Renal cortex interstitium (tissue), 11 donors: ENCODE measurements at regions not wholly inside any gene's neighbourhood (a gene's known extent, or its start where the extent isn't known, plus 50 kb on each side); places are given as distances from the start of the nearest gene placed in this dataset.

Experiments used
- DNase-seq, 11 donors: peaks; one replicate each; pipeline ENCODE4 v3.0.0-alpha.2; 2013; ENCODE audit warnings: low read depth in 9 of 11, low spot score in 4 of 11; ENCODE audit errors: extremely low read depth in 1 of 11

- no peak for DNase-seq
Measured at GRCh38 chr20:50391444-50392137, 118.6 kb upstream of the PTPN1 start.

- no peak for DNase-seq
Measured at GRCh38 chr20:50392138-50392866, 117.9 kb upstream of the PTPN1 start.

DNA sequence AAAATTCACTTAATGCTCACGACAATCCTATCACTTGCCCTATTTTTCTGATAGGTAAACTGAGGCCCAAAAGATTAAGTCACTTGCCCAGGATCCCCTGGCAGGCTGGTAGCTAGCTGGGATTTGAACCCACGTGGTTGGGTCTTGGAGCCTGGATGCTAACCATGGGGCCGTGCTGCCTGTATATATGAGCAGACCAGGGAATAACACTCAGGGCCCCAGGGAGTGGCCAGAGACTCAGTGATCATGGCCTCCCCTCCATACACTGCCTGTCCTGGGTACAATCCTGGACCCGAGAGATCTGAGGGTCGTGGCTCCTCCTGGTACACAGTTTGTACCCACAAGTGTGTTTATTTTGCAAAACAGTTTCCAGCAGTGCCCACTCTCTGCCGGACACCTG, 116.9 kb upstream of the PTPN1 start:
- DNase-seq: no peak

GRCh38 chr20:50393990-50394561, 116.1 kb upstream of the PTPN1 start:
- no peak for DNase-seq

DNA sequence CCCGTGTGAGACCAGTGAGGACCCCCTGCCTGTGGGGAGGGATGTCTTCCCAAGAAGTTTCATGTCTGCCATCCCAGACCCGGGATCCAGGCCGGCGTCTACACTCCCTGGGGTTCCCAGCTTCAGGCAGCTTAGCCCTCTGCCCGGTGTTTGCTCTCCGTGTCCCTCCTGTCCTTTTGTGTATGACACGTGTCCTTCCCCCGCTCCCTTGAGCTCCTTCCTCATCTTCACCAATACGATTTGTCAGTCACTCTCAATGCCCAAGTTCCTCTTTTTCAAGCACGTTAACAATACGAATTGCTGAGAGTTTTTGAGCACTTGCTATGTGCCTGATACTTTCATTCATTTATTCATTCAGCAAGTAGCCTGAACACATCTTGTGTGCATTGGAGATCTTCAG, 115.6 kb upstream of the PTPN1 start:
- DNase-seq: no peak

DNA sequence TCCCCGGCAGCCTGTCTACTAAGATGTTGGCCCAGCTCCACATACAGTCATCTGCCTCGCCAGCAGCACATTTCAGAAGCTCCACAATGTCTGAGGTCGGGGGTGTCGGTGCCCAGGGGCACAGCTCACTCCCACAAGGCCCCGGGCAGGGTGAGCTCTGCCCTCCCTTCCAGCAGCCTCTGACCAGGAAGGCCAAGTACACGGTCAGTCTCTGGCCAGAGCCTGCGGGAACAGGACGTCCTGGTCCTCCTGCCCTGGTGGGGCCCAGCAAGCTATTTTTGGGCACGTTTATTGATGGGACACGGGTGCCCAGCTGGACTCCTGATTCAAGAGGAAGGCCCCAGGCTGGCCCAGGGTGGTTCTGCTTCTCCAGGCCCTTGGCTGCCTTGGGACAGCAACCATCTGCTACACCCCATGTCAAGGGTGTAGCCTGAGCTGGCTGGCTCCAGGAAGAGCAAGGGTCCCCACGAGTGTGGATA, 114.9 kb upstream of the PTPN1 start:
- no peak for DNase-seq

DNA sequence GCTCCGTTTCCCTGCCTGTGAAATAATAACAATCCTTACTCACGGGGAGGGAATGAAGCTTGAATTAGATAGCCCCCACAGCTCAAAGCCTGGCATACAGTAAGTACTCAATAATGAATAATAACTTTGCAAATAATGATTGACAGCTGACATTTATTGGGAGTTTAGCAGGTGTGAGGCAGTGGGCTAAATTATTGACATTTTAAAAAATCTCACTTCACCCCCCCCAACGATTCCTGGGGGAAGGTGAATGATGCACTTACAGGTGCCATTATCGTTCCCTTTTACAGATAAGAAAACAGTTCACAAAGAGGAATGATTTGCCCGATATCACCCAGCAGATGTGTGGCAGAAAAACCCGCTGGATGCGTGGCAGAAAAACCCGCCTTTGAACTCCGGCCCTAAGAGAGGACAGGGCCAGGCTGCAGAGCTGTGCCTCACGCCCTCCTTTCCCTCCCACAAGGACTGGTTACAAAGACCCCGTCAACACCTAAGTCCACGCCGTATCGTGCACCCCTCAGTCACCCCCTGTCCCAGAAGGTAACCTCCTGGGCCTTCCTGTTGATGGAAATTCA, 114.2 kb upstream of the PTPN1 start:
- DNase-seq: no peak

DNA sequence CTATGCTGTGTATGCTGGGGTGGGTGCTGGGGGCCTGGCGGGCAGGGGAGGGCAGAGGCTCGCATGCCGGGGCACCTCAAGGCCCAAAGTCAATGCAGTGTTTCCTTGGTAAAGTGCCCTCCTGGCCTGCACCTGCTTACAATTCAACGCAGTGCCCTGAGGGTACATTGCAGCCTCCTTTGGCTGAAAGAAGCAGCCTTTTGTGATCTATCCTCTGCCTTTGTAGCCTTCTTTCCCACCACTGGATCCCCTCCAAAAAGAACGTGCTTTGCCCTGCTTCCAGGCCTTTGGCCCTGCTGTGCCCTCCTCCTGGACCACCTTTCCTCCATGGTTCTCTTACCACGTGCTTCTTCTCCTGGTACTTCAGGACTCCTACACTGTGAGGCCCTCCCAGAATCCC, 113.6 kb upstream of the PTPN1 start:
- DNase-seq: no peak

GRCh38 chr20:50397058-50397457, 113.1 kb upstream of the PTPN1 start:
- DNase-seq: no peak

DNA sequence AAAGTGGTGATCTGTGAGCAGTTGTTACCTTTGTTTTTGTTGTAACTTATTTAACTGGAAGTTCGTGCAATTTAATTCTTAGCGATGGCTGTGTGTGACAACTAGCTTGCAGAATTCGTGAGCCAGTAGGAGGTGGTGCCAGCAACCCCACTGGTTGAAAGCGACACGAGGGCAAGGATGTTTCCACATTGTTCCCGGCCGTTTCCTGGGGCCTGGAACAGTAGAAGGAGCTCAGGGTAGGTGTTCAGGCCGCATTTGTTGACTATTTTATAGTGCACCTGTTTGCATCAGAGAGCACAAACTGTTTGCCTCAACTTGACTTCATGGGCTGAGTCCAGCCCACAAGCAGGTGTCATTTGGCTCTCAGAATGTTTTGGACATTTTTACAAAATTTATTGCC, 112.1 kb upstream of the PTPN1 start:
- no peak for DNase-seq

GRCh38 chr20:50398471-50398820, 111.7 kb upstream of the PTPN1 start:
- DNase-seq: no peak

DNA sequence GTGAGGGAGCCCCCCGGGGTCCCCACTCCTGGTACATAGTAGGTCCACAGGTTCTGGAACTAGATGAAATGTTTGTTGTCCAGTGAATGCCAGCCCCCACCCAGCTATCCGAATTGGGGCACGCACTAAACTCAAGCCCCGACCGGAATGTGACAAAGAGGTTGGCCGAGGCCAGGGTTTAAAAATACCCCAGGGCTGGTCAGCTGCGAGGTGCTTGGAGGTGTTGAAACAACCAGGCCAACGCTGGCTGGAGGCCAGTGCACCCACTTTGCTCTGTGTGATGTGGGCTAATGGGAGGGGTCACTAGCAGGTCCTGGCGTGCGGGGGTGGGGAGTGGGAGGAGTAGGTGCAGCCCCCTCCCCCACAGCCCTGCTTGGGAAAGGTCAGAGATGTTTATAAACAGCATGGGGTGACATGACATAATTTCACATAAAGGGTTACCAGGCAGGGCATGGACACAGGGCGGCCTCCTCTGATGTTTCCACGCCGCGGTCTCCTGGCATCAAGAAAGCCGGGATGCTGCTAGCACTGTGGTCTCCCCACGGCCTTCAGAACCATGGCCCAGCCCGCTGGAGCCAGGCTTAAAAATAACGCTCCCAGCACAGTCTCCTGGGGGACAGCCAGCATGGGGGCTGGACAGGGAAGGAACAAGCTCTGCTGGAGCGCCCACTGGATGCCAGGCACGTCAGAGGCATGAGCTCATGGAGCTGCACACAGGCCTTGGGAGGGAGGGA, 111.2 kb upstream of the PTPN1 start:
- DNase-seq: no peak

DNA sequence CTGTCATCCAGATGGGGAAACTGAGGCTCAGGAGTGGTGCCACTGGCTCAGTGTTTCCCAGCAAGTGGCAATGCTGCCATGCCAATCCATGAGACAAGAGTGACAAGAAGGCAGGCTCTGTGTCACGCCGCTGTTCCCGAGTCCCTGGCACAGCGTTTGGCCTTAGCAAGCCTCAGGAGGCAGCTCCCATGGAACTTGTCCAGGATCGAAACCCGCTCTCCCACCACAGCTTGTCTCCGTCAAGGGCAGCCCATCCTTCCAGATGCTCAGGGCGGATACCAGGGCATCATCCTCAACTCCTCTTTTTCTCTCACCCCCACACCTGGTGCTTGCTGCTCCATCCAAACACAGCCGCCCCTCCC, 110.6 kb upstream of the PTPN1 start:
- DNase-seq: no peak

- no peak for DNase-seq
Measured at GRCh38 chr20:50399917-50400704, 110.1 kb upstream of the PTPN1 start.

GRCh38 chr20:50400705-50401586, 109.2 kb upstream of the PTPN1 start:
- DNase-seq: no peak

- no peak for DNase-seq
Measured at GRCh38 chr20:50401587-50402418, 108.4 kb upstream of the PTPN1 start.
